ENCODE measurements at regions not wholly inside any gene's neighbourhood (a gene's known extent, or its start where the extent isn't known, plus 50 kb on each side); places are given as distances from the start of the nearest gene placed in this dataset.

- 65 to 71% methylated on average over 5 of the region's 5 CpGs for WGBS, 2 donors
- H3K27me3 ChIP-seq = peaks cover 0 to 3% (median 0%) of the 10 kb centered on the region in 4 donors
- H3K4me3 ChIP-seq = no peak overlapping the region
- DNase-seq = no peak
- no peaks in the 10 kb centered on the region for H3K9me3 ChIP-seq
- intact Hi-C loops (cut with DNase I) = no loop called here
- H3K27ac ChIP-seq = no peak overlapping the region
- TF ChIP-seq CTCF (IDR thresholded peaks at IDR 0.05) (no peak), POLR2A (IDR thresholded peaks at IDR 0.05) (no peak)
- H3K36me3 ChIP-seq = no peaks in the 10 kb centered on the region
- no peaks in the 10 kb centered on the region for H3K4me1 ChIP-seq
Measured at GRCh38 chr11:30665067-30665466, 78.9 kb upstream of the MPPED2 start.

- Histone ChIP-seq H3K4me3 (no peak overlapping the region), H3K36me3 (no peaks in the 10 kb centered on the region), H3K4me1 (no peaks in the 10 kb centered on the region), H3K27me3 (no peaks in the 10 kb centered on the region), H3K27ac (no peak overlapping the region), H3K9me3 (no peaks in the 10 kb centered on the region)
- WGBS, 2 donors = 38 to 58% methylated on average over 1 of the region's 1 CpG
- intact Hi-C loops (cut with DNase I) = loop anchor here (10.0 kb wide), 1 partner anchor 309 kb away; no protein-coding TSS in a partner anchor
- DNase-seq = no peak
- TF ChIP-seq POLR2A (IDR thresholded peaks at IDR 0.05) (no peak), CTCF (IDR thresholded peaks at IDR 0.05) (peak in 1 of 6 experiments; percentile 5)
Measured at GRCh38 chr11:30653606-30654005, 67.5 kb upstream of the MPPED2 start.

- intact Hi-C loops (cut with DNase I) = loop anchor here (10.0 kb wide), 1 partner anchor 308 kb away; no protein-coding TSS in a partner anchor
- TF ChIP-seq POLR2A (IDR thresholded peaks at IDR 0.05) = no peak
- no peak for TF ChIP-seq CTCF (IDR thresholded peaks at IDR 0.05)
- H3K36me3 ChIP-seq = no peaks in the 10 kb centered on the region
- H3K9me3 ChIP-seq = no peaks in the 10 kb centered on the region
- H3K27ac ChIP-seq = no peak overlapping the region
- H3K27me3 ChIP-seq = no peaks in the 10 kb centered on the region
- H3K4me1 ChIP-seq = no peaks in the 10 kb centered on the region
- no peak for DNase-seq
- H3K4me3 ChIP-seq = no peak overlapping the region
- 59 to 70% methylated on average over 2 of the region's 2 CpGs for WGBS, 2 donors
Measured at GRCh38 chr11:30652801-30653200, 66.6 kb upstream of the MPPED2 start.

- intact Hi-C loops (cut with DNase I) = loop anchor here (10.0 kb wide), 1 partner anchor 305 kb away; no protein-coding TSS in a partner anchor
Measured at GRCh38 chr11:30650266-30650665, 64.1 kb upstream of the MPPED2 start.

More at GRCh38 chr11:30650266-30650665, 64.1 kb upstream of the MPPED2 start:
- Histone ChIP-seq H3K4me1 (no peaks in the 10 kb centered on the region), H3K27me3 (no peaks in the 10 kb centered on the region), H3K36me3 (no peaks in the 10 kb centered on the region), H3K4me3 (no peak overlapping the region), H3K27ac (no peak overlapping the region), H3K9me3 (no peaks in the 10 kb centered on the region)
- DNase-seq = no peak
- no peak for TF ChIP-seq POLR2A (IDR thresholded peaks at IDR 0.05)
- TF ChIP-seq CTCF (IDR thresholded peaks at IDR 0.05) = no peak
